ENCODE measurements at regions not wholly inside any gene's neighbourhood (a gene's known extent, or its start where the extent isn't known, plus 50 kb on each side); places are given as distances from the start of the nearest gene placed in this dataset.
"Not testable (repeated sequence)": the region's sequence is repeated elsewhere in the genome, so short reads cannot be mapped to it uniquely, and the experiment has no call there.

- DNase-seq (ENCODE audit: low read depth, low spot score), result no peak
Measured at GRCh38 chr17:30586818-30587595, 109.8 kb downstream of the GOSR1 start.

GRCh38 chr17:30584810-30585209 lies 107.6 kb downstream of the GOSR1 start:
- DNase-seq (ENCODE audit: low read depth, low spot score), result no peak

- DNase-seq (ENCODE audit: low read depth, low spot score), result no peak
Measured at GRCh38 chr17:30580916-30581315, 103.7 kb downstream of the GOSR1 start.

- DNase-seq (ENCODE audit: low read depth, low spot score), result no peak
Measured at GRCh38 chr17:30579610-30580315, 102.6 kb downstream of the GOSR1 start.

GRCh38 chr17:30578015-30578717 lies 101.0 kb downstream of the GOSR1 start:
- DNase-seq (ENCODE audit: low read depth, low spot score), result not testable (repeated sequence)
